ENCODE measurements at regions not wholly inside any gene's neighbourhood (a gene's known extent, or its start where the extent isn't known, plus 50 kb on each side); places are given as distances from the start of the nearest gene placed in this dataset.

GRCh38 chr4:19905024-19905423 lies 346.7 kb upstream of the SLIT2 start:
- DNase-seq (ENCODE audit: low read depth), result no peak

DNA sequence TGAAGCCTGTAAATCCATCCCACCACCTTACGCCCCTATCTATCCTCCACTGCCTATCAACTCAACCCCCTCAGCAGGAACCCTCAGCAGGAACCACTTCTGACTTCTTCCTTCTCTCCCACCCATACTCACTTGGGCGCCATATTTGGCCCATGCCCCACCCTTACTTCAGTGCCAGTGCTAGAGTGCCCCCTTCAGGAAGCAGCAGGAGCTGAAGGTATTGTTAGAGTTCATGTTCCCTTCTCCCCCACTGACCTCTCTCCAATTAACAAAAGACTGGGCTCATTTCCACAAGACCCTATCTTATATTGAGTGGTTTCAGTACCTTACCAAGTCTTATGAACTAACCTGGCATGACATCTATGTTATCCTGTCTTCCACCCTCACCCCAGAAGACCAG lies 363.1 kb upstream of the SLIT2 start:
- DNase-seq (ENCODE audit: low read depth), result no peak

DNA sequence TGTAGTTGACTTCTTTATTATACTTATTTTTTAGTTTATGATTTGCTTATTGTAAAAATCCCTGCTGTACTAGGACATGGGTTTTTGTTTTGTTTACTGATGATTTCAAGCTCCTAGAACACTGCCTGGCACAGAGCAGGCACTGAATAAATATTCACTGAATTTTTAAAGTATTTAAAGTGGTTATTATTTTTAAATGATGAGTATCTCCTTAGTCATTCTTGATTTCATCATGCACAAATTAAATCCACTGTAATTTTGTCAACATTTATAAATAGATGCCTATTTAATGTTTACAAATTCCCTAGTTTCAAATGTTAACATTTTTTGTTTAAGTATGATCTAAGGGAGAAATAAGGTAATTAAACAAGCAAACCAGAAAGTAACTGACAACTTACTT lies 367.9 kb upstream of the SLIT2 start:
- peak; percentile 63 for DNase-seq (ENCODE audit: low read depth)

DNA sequence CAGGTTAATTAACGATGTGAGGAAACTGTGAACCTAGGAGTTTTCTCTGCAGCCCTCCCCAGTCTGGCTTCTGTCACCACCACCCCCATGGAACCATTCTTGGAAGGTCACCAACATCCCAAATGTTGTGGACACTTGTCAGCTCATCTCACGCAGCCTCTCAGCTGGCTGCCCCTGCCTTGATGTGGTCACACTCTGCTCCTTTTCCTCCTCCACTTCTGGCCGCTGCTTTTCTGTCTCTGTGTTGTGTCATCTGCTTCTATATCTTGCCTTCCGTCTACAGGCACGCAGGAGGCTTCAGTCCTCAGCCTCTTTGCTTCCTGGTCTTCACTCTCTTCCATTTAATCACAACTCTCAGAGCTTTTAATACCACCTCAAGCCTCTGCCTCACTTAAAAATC lies 371.5 kb upstream of the SLIT2 start:
- no peak for DNase-seq (ENCODE audit: low read depth)

DNA sequence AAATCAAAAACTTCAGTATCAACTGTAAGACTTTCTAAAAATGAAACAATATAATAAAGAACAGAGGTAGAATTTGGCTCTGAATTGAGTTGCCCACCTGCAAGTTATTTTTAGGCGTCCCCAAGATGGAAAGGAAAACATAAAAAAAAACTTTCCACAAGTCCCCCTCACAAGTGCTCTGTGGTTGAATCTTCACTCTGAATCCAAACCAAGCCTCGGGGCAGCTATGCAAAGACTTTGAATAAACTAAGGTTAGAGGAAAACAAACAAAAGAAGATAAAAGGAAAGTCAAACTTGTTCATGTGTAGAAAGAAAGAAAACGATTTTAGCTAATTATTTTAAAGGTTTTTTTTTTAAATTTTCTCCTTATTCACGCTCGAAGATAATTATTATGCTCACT lies 372.4 kb upstream of the SLIT2 start:
- no peak for DNase-seq (ENCODE audit: low read depth)

GRCh38 chr4:19857991-19858390 lies 393.7 kb upstream of the SLIT2 start:
- DNase-seq (ENCODE audit: low read depth), result no peak

DNA sequence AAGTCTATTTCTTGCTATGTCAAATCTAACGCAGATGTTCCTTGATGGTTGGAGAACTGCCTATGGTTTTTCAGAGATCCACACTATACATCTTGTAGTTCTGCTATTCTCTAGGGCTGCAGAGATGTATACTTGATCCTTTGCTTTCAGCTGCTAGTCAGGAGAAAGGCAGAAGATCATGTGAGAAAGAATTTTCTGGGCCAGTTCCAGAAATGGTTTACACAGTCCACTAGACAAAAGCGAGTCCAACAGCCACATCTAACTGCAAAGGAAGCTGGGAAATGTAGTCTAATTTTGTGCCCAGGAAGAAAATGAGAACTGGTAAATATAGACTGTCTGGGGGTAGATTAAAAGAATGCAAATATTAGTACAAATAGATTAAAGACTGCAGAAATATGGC lies 394.3 kb upstream of the SLIT2 start:
- DNase-seq (ENCODE audit: low read depth), result peak; percentile 5

GRCh38 chr4:19850909-19851308 lies 400.8 kb upstream of the SLIT2 start:
- peak; percentile 11 for DNase-seq (ENCODE audit: low read depth)

DNA sequence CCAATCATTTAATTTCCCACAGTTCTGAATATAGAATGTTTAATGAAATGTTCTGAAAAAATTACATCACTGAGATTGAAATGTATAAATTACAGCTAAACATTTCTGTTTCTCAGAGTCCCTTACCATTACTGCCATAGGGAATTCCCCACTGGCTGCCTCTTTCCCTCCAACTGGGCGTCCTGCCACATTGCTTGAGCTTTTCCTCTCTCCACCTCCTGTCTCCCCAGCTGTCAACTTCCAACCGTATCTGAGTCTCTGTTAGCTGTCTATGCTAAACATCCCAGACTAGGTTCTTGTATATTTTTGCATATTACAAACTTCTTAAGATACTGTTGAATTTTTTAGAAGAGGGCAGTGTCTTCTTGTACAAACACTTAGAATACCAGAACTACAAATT lies 407.3 kb upstream of the SLIT2 start:
- DNase-seq (ENCODE audit: low read depth), result no peak

GRCh38 chr4:19842471-19842870 lies 409.2 kb upstream of the SLIT2 start:
- DNase-seq (ENCODE audit: low read depth), result no peak

DNA sequence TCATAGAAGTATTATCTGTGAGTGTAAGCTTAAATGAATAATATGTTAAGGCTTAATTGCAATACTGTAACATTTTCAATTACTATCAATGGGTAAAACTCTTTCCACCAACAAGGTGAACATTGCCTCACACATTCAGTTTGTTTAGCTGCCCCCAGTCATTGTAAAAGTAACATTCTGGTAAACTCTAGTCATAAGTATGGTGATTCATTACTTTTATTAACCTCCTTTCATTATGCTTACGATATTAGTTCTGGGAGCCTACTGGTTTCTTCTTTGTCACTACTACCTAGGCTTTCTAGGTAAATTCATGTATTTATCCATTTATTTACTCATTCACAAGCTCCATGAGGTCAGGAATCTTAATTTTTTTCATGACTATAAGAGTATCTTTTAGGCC lies 412.8 kb upstream of the SLIT2 start:
- DNase-seq (ENCODE audit: low read depth), result no peak

DNA sequence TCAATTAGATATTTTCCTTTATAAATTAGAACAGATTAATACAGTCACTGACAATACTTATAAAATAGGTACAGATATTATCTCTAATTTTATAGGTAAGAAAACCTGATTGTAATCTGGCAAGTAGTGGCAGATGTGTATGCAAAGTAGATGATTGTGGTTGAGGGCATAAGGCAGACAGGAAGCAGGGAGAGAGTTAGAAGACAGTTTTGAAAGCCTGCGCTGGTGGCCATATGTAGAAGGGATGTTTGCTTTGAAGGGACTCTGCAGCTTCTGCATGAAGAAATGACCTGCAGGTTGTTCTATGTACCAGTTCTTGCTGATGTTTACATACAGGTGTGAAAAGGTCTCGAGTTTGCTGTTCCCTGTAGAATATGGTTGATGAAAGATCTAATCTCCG lies 416.3 kb upstream of the SLIT2 start:
- no peak for DNase-seq (ENCODE audit: low read depth)

DNA sequence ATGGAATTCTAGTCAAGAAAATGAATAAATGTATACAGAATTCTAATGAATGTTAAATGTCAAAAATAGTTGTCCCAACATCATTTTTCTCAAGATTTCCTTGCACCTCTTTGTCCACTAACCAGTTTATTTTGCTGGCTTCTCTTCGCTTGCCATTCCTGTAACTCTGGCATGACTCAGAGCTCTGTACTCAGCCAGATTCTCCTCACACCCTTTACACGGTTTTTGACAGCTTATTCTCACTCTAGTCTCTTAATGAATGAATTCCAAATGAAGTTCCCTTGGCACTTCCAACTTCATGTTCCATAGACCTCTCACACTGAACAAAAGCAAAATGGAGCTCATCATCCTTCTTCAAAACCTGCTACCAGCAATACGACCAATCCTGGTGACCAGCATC lies 419.3 kb upstream of the SLIT2 start:
- DNase-seq (ENCODE audit: low read depth), result no peak

DNA sequence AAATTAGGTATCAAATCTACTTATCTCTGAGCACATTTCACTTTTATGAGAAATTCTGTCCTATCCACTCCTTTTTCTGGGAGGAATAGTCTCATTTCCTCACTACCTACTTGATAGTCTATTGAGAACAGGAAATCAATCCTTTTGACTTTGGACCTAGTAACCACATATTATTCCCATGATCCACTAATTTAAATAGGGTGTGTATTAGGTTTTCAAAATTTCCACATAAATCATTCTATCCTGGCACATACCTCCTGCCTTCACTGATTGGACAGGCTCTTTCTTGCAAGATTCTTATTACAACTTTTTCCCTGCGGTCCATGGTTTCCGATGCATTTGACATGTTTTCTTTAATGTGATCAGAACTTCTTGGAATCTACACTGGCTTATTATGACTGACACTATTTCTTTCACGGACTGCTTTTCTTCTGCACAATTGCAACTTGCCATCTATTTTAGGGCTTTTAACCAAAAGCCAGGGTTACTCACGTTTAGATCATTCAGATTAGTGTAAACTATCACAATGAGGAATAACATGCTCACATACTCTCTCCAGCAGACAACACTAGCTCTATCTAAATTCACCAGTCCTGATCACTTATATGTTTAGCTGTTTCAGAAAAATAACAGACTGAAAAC lies 419.9 kb upstream of the SLIT2 start:
- peak; percentile 24 for DNase-seq (ENCODE audit: low read depth)

DNA sequence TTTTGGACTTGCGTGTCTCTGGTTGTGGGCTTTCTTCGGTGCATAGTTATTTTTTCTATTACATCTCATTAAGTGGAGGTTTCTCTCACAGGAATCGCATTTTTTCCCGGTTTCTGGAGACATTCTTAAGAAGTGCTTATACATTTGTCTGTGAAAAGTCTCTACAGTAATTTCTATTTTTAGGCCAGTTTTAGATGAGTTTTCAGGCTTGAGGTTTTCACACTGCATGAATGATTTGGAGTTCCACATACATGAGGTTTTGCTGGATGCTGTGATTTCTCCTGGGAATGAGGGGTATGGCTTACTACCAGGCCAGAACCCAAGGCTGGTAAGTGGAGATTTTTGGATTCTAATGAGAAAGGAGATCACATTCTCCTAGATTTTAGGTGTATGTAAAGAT lies 422.6 kb upstream of the SLIT2 start:
- no peak for DNase-seq (ENCODE audit: low read depth)

DNA sequence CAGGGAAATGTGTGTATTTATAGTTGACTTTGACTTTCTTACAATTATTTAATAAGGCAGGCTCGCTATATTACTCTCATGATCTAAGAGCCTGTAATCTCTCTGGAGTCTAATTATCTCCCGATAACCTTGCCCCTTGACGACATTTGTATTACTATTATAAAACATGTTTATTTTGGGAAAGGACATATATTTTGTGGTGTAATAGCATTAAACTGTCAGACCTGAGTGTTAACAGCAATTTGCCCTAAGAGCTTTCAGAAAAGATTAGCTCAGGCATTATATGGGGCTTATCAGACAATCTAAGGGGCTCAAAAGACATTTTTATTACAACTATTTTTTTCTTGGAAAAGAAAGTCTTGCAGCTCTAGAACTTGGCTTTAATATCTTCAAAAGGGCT lies 427.9 kb upstream of the SLIT2 start:
- DNase-seq (ENCODE audit: low read depth), result no peak

- DNase-seq (ENCODE audit: low read depth), result no peak
Observed at GRCh38 chr4:19819737-19820136, 432.0 kb upstream of the SLIT2 start.

DNA sequence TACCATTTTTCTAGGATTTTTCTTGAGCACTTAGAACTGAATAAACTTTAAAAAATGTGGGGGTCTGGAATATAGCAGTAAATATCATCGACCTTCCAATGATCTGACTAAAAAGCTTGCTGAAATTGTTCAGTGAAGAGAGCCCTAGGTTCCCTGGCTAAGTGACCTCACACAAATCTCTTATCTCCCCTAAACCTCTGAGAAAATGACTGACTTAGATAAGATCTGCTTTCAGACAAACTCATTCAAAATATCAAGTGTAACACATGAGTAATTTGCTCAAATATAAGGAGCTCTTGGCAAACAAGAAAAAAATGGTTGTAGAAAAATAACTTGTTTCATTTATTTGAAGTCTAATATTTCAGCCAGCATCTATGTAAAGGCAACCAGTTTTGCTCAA lies 441.7 kb upstream of the SLIT2 start:
- DNase-seq (ENCODE audit: low read depth), result no peak

DNA sequence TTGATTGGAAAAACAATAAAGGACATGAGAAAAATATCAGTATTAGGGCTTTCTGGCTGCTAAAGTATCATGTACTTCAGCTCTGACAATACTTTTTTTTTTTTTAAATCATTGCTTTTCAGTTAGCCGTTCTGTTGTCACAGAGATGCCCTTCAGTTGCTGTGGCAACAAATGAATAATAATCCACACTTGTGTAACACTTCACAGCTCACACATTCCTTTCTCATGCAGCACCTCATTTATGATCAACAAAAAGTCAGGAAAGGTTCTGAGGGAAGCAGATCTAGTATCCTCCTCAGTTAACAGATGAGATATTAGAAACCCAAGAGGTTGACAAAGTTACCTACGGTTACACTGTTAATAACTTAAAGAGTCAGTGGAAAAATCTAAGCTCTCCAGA lies 444.2 kb upstream of the SLIT2 start:
- peak; percentile 73 for DNase-seq (ENCODE audit: low read depth)

DNA sequence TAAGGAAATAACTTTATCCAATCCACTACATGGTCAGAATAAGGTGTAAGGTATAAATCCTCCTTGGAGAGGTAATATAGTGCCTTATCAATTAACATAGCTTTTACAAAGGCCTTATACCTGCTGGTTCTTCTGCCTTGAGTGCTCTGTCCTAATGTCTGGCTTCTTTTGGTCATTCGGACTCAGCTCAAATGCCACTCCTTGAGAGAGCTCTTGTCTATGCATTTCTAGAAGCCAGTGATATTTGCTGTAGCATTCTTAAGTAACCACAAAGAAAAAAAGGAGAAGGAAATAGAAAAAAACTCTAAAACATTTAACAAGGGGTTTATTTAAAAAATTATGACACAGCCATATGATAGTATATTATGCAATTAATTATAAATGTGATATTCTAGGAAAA lies 444.8 kb upstream of the SLIT2 start:
- no peak for DNase-seq (ENCODE audit: low read depth)

DNA sequence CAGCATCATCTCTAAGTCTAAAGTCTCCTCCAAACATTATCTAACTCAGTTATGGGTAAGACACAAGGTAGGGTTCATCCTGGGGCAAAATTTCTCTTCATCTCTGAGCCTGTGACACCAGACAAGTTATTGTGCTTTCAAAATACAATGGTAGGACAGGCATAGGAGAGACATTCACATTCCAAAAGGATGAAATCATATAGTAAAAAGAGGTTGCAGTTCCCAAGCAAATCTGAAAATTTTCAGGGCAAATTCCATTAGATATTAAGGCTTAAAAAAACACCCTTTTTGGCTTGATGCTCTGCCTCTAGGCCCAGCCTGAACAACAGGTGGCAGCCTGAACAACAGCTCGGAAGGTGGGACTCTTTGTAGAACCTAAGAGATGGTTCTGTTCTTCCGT lies 448.3 kb upstream of the SLIT2 start:
- DNase-seq (ENCODE audit: low read depth), result no peak

DNA sequence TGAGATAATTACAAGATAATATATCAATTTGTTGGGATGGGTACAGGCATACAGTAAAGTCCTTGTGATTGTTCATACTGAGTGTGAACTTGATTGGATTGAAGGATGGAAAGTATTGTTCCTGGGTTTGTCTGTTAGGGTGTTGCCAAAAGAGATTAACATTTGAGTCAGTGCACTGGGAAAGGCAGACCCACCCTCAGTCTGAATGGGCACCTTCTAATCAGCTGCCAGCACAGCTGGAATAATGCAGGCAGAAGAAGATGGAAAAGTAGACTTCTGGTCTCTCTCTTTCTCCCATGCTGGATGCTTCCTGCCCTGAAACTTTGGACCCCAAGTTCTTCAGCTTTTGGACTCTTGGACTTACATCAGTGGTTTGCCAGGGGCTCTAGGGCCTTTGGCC lies 457.9 kb upstream of the SLIT2 start:
- DNase-seq (ENCODE audit: low read depth), result no peak

- DNase-seq (ENCODE audit: low read depth), result no peak
Observed at GRCh38 chr4:19791422-19792123, 460.1 kb upstream of the SLIT2 start.

DNA sequence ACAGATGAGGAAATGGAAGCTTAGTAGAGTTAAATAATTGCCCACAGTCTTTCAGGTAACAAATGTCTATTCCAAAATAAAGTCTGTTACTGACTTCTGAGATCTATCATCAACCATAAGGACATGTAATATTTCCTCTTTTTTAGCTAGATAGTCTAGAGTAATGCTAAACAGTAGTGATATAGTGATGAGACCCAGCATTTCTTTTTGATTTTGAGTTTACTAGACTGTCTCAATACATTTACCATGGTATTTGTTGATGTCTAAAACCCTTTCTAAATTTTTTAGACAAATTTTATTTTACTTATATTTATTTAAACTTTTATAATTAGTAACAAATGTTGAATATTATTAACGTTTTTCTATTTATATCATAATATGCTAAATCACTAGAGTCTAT lies 465.1 kb upstream of the SLIT2 start:
- no peak for DNase-seq (ENCODE audit: low read depth)
